Adrenal gland (tissue), 9 donors: ENCODE measurements at regions not wholly inside any gene's neighbourhood (a gene's known extent, or its start where the extent isn't known, plus 50 kb on each side); places are given as distances from the start of the nearest gene placed in this dataset.

Source experiments
- DNase-seq, 7 donors: peaks; one replicate each; pipeline ENCODE4 v3.0.0-alpha.2; 2019 to 2020
- H3K27ac ChIP-seq, 5 donors: fragments of 200-600 bp; sonication (generic) in 4 of 5; 1 replicate in 3 of 5; 2 replicates in 2 of 5; pipeline versions ENCODE4 v1.5.1 to v1.8.0; 2016 to 2020; ENCODE audit warnings: mild to moderate bottlenecking in 1 of 5
- H3K27me3 ChIP-seq: fragments of 200-600 bp; 2 replicates; pipeline ENCODE4 v1.8.0; 2021
- H3K36me3 ChIP-seq, 2 donors: fragments of 200-600 bp; replicated peaks in 1 of 2; 1 replicate in 1 of 2; 2 replicates in 1 of 2; pipeline versions ENCODE4 v1.5.1 to v1.8.0; 2018 to 2022
- H3K4me1 ChIP-seq, 2 donors: fragments of 200-600 bp; replicated peaks in 1 of 2; 1 replicate in 1 of 2; 2 replicates in 1 of 2; pipeline versions ENCODE4 v1.5.1 to v1.8.0; 2018 to 2021
- H3K4me3 ChIP-seq, 4 donors: fragments of 200-600 bp; sonication (generic) in 3 of 4; one replicate each; pipeline ENCODE4 v1.5.1; 2016 to 2018
- H3K9me3 ChIP-seq, 3 donors: fragments of 200-600 bp; sonication (generic) in 1 of 3; replicated peaks in 1 of 3; 1 replicate in 2 of 3; 2 replicates in 1 of 3; pipeline versions ENCODE4 v1.5.1 to v1.8.0; 2016 to 2021
- POLR2A ChIP-seq, 2 donors: fragments of 450-650 bp; IDR thresholded peaks; one replicate each; pipeline ENCODE4 v1.6.1; 2017; ENCODE audit warnings: antibody characterized with exemption in 2 of 2, mild to moderate bottlenecking in 2 of 2, moderate library complexity in 1 of 2
- WGBS, 4 donors: extraction: QIAGEN DNeasy Blood & Tissue Kit in 2 of 4; methylation state at CpG; one replicate each; pipeline versions ENCODE4 v1.1.5 to v1.1.7; 2013 to 2017; 5-methylcytosine and 5-hydroxymethylcytosine counted together
- intact Hi-C, 2 donors: fragments of 100-400 bp; cut with DNase I; formaldehyde crosslinking; loops; one replicate each; pipeline versions ENCODE4 v1.14.1 to v1.15.0; 2022 to 2023
- TF ChIP-seq, protein P1 (sequence below), 6 experiments: fragments of 450-650 bp in 4 of 6; fragments of 200-600 bp in 2 of 6; sonication (generic) in 1 of 6; IDR thresholded peaks; 1 replicate in 5 of 6; 2 replicates in 1 of 6; pipeline versions ENCODE4 v1.5.1 to v1.8.0; 2016 to 2021; ENCODE audit warnings: antibody characterized with exemption in 6 of 6, mild to moderate bottlenecking in 2 of 6, moderate library complexity in 1 of 6
- donor health status: healthy with polysubstance abuse.
- donor health status: Bipolar disorder and iron deficiency.
- donor health status: DM: yes; HTN: yes; CAD: no.
- donor health status: DM: no; HTN: no; CAD: no.
- donor health status: DM: no; HTN: no; CAD: no.

DNA sequence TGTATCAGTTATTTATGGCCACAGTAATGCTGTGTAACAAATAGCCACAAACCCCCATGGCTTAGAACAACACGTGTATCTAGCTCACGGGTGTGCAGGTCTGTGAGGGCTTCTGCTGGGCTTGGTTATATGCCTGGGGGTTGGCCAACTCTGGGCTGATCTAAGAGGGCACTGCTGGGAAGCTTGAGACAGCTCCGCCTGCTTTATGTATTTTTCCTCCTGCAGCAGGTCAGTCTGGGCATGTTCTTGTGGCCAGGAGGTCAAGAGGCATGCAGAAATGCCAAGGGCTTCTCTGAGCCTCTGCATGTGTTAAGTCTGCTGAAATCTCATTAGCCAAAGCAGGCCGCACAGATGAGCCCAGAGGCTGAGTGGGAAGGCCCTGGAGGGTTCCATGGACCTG lies 105.8 kb downstream of the ZNF664 start:
- Histone ChIP-seq H3K4me3 (no peak overlapping the region), H3K27me3 (no peaks in the 10 kb centered on the region), H3K36me3 (no peaks in the 10 kb centered on the region), H3K9me3 (no peaks in the 10 kb centered on the region), H3K4me1 (no peaks in the 10 kb centered on the region), H3K27ac (no peak overlapping the region)
- DNase-seq: no peak
- intact Hi-C loops: no loop called here
- 83 to 97% (median 95%) methylated on average over 3 to 4 of the region's 4 CpGs for WGBS, 4 donors
- TF ChIP-seq, protein P1, sequence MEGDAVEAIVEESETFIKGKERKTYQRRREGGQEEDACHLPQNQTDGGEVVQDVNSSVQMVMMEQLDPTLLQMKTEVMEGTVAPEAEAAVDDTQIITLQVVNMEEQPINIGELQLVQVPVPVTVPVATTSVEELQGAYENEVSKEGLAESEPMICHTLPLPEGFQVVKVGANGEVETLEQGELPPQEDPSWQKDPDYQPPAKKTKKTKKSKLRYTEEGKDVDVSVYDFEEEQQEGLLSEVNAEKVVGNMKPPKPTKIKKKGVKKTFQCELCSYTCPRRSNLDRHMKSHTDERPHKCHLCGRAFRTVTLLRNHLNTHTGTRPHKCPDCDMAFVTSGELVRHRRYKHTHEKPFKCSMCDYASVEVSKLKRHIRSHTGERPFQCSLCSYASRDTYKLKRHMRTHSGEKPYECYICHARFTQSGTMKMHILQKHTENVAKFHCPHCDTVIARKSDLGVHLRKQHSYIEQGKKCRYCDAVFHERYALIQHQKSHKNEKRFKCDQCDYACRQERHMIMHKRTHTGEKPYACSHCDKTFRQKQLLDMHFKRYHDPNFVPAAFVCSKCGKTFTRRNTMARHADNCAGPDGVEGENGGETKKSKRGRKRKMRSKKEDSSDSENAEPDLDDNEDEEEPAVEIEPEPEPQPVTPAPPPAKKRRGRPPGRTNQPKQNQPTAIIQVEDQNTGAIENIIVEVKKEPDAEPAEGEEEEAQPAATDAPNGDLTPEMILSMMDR (IDR thresholded peaks at IDR 0.05): no peak
- no peak for TF ChIP-seq POLR2A (IDR thresholded peaks at IDR 0.05)

DNA sequence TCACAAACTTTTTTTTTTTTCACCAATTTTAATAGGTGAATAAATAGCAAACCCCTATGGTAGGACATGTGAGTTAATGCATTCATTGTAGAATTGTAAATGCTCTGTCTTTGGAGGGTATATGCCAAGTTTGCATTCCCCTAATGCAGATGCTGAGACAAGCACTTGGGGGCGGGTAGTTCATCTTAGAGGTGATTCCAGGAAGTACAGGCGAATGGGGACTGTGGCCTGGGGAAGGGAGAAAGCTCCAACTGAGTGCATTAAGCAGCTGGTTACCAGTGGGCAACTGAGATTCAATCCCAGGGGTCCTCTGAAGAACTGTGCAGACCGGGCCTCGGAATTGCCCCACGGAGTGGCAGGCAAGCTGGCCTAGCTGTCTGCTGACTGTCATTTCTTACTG lies 107.6 kb downstream of the ZNF664 start:
- intact Hi-C loops: no loop called here
- 90 to 96% (median 95%) methylated on average over 3 to 5 of the region's 5 CpGs for WGBS, 4 donors
- TF ChIP-seq, protein P1 (IDR thresholded peaks at IDR 0.05): no peak
- no peak for TF ChIP-seq POLR2A (IDR thresholded peaks at IDR 0.05)

DNA sequence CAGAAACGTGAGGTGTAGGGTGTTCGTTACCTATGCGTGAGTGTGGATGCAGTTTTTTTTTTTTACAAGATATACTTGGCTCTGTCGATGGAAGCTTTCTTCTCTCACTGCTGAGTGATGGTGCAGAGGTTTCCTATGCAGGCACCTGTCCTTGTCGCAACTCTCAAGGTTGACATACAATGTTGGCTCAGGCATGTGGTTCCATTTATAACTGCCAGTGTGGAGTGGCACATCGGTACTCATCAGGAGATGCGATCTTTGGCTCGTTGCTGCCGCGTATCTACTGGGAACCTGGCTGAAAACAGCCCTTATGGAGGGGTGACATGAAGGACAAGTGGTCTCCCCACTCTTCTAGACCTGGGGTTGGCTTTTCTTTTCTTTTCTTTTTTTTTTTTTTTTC lies 109.0 kb downstream of the ZNF664 start:
- Histone ChIP-seq H3K4me1 (no peaks in the 10 kb centered on the region), H3K27ac (no peak overlapping the region), H3K4me3 (no peak overlapping the region), H3K9me3 (no peaks in the 10 kb centered on the region), H3K27me3 (no peaks in the 10 kb centered on the region), H3K36me3 (no peaks in the 10 kb centered on the region)
- intact Hi-C loops: no loop called here
- no peak for DNase-seq
- TF ChIP-seq, protein P1 (IDR thresholded peaks at IDR 0.05): no peak
- TF ChIP-seq POLR2A (IDR thresholded peaks at IDR 0.05): no peak
- 81 to 85% (median 85%) methylated on average over 10 of the region's 10 CpGs for WGBS, 4 donors

More for the DNA sequence above, 107.6 kb downstream of the ZNF664 start:
- DNase-seq: no peak
- no peak overlapping the region for H3K27ac ChIP-seq
- no peaks in the 10 kb centered on the region for H3K36me3 ChIP-seq
- H3K27me3 ChIP-seq: no peaks in the 10 kb centered on the region
- no peaks in the 10 kb centered on the region for H3K4me1 ChIP-seq
- no peak overlapping the region for H3K4me3 ChIP-seq
- H3K9me3 ChIP-seq: no peaks in the 10 kb centered on the region

DNA sequence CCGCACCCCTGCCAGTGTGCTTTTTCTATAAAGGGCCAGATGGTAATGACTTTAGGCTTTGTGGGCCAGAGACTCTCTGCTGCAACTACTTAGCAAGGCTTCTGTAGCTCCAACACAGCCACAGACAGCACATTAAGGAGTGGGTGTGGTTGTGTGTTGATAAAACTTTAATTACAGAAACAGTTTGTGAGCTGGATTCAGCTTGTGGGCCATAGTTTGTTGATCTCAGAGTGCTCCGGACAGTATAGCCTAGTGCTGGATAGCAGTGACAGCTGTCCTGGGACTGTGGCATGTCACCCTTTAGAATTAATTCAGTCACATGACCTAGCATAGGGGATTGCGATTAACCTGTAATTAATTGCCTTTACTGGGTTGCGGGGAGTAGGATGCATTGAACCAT lies 109.7 kb downstream of the ZNF664 start:
- Histone ChIP-seq H3K36me3 (no peaks in the 10 kb centered on the region), H3K27ac (no peak overlapping the region), H3K4me1 (no peaks in the 10 kb centered on the region), H3K27me3 (no peaks in the 10 kb centered on the region), H3K4me3 (no peak overlapping the region), H3K9me3 (no peaks in the 10 kb centered on the region)
- DNase-seq: no peak
- no peak for TF ChIP-seq POLR2A (IDR thresholded peaks at IDR 0.05)
- TF ChIP-seq, protein P1 (IDR thresholded peaks at IDR 0.05): no peak
- 94 to 98% (median 95%) methylated on average over 4 of the region's 4 CpGs for WGBS, 4 donors
- intact Hi-C loops: no loop called here
